GM12878 (cell line): ENCODE measurements at regions not wholly inside any gene's neighbourhood (a gene's known extent, or its start where the extent isn't known, plus 50 kb on each side); places are given as distances from the start of the nearest gene placed in this dataset.

Source experiments
- ASH2L ChIP-seq: fragments of 300-600, 200-600 bp; sonication (generic); IDR thresholded peaks from 2 replicates; pipeline ENCODE4 v1.6.1; 2017; ENCODE audit warnings: low read depth, mild to moderate bottlenecking, borderline replicate concordance
- CREB1 ChIP-seq: IDR thresholded peaks from 2 replicates; pipeline ENCODE4 v1.6.1; 2012; ENCODE audit warnings: low read depth, mild to moderate bottlenecking, inconsistent platforms
- KDM1A ChIP-seq: fragments of 200-600 bp; sonication (generic); IDR thresholded peaks from 2 replicates; pipeline ENCODE4 v1.6.1; 2016; ENCODE audit warnings: borderline replicate concordance
- TAF1 ChIP-seq: IDR thresholded peaks from 2 replicates; pipeline ENCODE4 v1.6.1; 2011; ENCODE audit warnings: mild to moderate bottlenecking, low read depth, low read length, borderline replicate concordance
- TF ChIP-seq, protein P1 (sequence below), 3 experiments: IDR thresholded peaks in 2 of 3; conservative IDR thresholded peaks in 1 of 3; 2 replicates each; pipeline ENCODE4 v1.5.1; 2011; ENCODE audit warnings: low read depth in 3 of 3, low read length in 3 of 3, mild to moderate bottlenecking in 3 of 3, control low read depth in 2 of 3, moderate library complexity in 2 of 3, inconsistent platforms in 1 of 3, mixed read lengths in 1 of 3; ENCODE audit not compliant: control insufficient read depth in 2 of 3, insufficient read depth in 1 of 3; ENCODE audit errors: extremely low read depth in 1 of 3
- TF ChIP-seq, protein P2 (sequence below): fragments of 450-650 bp; formaldehyde crosslinking; IDR thresholded peaks from 2 replicates; pipeline ENCODE4 v1.4.0; 2022; ENCODE audit warnings: mild to moderate bottlenecking, moderate library complexity
- TF ChIP-seq, protein P3 (sequence below): fragments of 450-650 bp; IDR thresholded peaks from 2 replicates; pipeline ENCODE4 v1.6.1; 2014; ENCODE audit warnings: mild to moderate bottlenecking
- TF ChIP-seq, protein P4 (sequence below): IDR thresholded peaks from 2 replicates; pipeline ENCODE4 v1.6.1; 2012; ENCODE audit warnings: mild to moderate bottlenecking, low read depth, low read length

DNA sequence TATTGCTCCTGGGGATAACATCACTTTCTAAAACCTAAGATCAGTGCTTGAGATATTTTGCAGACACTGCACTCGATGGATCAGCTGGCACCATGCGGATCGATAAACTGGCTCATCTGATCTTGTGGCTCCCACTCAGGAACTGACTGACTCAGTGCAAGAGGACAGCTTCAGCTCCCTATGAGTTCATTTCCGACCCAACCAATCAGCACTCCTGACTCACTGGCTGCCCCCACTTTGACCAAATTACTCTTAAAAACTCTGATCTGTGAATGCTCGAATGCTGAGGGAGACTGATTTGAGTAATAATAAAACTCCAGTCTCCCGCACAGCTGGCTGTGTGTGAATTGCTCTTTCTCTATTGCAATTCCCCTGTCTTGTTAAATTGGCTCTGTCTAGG, 110.1 kb downstream of the ANAPC4 start:
- TF ChIP-seq, protein P1, sequence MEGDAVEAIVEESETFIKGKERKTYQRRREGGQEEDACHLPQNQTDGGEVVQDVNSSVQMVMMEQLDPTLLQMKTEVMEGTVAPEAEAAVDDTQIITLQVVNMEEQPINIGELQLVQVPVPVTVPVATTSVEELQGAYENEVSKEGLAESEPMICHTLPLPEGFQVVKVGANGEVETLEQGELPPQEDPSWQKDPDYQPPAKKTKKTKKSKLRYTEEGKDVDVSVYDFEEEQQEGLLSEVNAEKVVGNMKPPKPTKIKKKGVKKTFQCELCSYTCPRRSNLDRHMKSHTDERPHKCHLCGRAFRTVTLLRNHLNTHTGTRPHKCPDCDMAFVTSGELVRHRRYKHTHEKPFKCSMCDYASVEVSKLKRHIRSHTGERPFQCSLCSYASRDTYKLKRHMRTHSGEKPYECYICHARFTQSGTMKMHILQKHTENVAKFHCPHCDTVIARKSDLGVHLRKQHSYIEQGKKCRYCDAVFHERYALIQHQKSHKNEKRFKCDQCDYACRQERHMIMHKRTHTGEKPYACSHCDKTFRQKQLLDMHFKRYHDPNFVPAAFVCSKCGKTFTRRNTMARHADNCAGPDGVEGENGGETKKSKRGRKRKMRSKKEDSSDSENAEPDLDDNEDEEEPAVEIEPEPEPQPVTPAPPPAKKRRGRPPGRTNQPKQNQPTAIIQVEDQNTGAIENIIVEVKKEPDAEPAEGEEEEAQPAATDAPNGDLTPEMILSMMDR (IDR thresholded peaks at IDR 0.05 in 2 of 3, conservative IDR thresholded peaks at IDR 0.05 in 1 of 3; ENCODE audit: control insufficient read depth in 2 of 3, extremely low read depth in 1 of 3, insufficient read depth in 1 of 3, low read depth in 3 of 3, low read length in 3 of 3), result no peak
- TF ChIP-seq, protein P2, sequence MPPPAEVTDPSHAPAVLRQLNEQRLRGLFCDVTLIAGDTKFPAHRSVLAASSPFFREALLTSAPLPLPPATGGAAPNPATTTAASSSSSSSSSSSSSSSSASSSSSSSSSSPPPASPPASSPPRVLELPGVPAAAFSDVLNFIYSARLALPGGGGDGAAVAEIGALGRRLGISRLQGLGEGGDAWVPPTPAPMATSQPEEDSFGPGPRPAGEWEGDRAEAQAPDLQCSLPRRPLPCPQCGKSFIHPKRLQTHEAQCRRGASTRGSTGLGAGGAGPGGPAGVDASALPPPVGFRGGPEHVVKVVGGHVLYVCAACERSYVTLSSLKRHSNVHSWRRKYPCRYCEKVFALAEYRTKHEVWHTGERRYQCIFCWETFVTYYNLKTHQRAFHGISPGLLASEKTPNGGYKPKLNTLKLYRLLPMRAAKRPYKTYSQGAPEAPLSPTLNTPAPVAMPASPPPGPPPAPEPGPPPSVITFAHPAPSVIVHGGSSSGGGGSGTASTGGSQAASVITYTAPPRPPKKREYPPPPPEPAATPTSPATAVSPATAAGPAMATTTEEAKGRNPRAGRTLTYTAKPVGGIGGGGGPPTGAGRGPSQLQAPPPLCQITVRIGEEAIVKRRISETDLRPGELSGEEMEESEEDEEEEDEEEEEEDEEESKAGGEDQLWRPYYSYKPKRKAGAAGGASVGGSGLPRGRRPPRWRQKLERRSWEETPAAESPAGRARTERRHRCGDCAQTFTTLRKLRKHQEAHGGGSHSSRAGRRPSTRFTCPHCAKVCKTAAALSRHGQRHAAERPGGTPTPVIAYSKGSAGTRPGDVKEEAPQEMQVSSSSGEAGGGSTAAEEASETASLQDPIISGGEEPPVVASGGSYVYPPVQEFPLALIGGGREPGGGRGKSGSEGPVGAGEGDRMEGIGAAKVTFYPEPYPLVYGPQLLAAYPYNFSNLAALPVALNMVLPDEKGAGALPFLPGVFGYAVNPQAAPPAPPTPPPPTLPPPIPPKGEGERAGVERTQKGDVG (CRISPR knock-in tag), result no peak
- TF ChIP-seq, protein P3, sequence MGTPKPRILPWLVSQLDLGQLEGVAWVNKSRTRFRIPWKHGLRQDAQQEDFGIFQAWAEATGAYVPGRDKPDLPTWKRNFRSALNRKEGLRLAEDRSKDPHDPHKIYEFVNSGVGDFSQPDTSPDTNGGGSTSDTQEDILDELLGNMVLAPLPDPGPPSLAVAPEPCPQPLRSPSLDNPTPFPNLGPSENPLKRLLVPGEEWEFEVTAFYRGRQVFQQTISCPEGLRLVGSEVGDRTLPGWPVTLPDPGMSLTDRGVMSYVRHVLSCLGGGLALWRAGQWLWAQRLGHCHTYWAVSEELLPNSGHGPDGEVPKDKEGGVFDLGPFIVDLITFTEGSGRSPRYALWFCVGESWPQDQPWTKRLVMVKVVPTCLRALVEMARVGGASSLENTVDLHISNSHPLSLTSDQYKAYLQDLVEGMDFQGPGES, result no peak
- TF ChIP-seq CREB1 (no peak), TAF1 (no peak), ASH2L (no peak), KDM1A (no peak)
- TF ChIP-seq, protein P4, sequence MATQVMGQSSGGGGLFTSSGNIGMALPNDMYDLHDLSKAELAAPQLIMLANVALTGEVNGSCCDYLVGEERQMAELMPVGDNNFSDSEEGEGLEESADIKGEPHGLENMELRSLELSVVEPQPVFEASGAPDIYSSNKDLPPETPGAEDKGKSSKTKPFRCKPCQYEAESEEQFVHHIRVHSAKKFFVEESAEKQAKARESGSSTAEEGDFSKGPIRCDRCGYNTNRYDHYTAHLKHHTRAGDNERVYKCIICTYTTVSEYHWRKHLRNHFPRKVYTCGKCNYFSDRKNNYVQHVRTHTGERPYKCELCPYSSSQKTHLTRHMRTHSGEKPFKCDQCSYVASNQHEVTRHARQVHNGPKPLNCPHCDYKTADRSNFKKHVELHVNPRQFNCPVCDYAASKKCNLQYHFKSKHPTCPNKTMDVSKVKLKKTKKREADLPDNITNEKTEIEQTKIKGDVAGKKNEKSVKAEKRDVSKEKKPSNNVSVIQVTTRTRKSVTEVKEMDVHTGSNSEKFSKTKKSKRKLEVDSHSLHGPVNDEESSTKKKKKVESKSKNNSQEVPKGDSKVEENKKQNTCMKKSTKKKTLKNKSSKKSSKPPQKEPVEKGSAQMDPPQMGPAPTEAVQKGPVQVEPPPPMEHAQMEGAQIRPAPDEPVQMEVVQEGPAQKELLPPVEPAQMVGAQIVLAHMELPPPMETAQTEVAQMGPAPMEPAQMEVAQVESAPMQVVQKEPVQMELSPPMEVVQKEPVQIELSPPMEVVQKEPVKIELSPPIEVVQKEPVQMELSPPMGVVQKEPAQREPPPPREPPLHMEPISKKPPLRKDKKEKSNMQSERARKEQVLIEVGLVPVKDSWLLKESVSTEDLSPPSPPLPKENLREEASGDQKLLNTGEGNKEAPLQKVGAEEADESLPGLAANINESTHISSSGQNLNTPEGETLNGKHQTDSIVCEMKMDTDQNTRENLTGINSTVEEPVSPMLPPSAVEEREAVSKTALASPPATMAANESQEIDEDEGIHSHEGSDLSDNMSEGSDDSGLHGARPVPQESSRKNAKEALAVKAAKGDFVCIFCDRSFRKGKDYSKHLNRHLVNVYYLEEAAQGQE, result no peak
